Tibial nerve (tissue), 4 donors: ENCODE measurements at regions not wholly inside any gene's neighbourhood (a gene's known extent, or its start where the extent isn't known, plus 50 kb on each side); places are given as distances from the start of the nearest gene placed in this dataset. TPM values are rescaled to one million over a fixed set of nuclear protein-coding genes. Genes with fewer than 3 reads are reported as not detected.

Source experiments
- DNase-seq, 2 donors: peaks; one replicate each; pipeline ENCODE4 v3.0.0-alpha.2; 2019; ENCODE audit warnings: low spot score in 2 of 2
- H3K27ac ChIP-seq, 4 donors: fragments of 200-600 bp; sonication (generic) in 3 of 4; one replicate each; pipeline ENCODE4 v1.5.1; 2017 to 2019; ENCODE audit warnings: mild to moderate bottlenecking in 1 of 4
- H3K27me3 ChIP-seq, 2 donors: fragments of 200-600 bp; sonication (generic) in 1 of 2; one replicate each; pipeline versions ENCODE4 v1.5.1 to v1.6.0; 2017 to 2019
- H3K36me3 ChIP-seq, 3 donors: fragments of 200-600 bp; sonication (generic); one replicate each; pipeline ENCODE4 v1.5.1; 2018 to 2019
- H3K4me1 ChIP-seq, 4 donors: fragments of 200-600 bp; sonication (generic) in 3 of 4; one replicate each; pipeline ENCODE4 v1.5.1; 2017 to 2019
- H3K4me3 ChIP-seq, 4 donors: fragments of 200-600 bp; sonication (generic) in 3 of 4; one replicate each; pipeline ENCODE4 v1.5.1; 2017 to 2019; ENCODE audit warnings: mild to moderate bottlenecking in 1 of 4, moderate library complexity in 1 of 4
- H3K9me3 ChIP-seq, 4 donors: fragments of 200-600 bp; sonication (generic) in 3 of 4; one replicate each; pipeline ENCODE4 v1.5.1; 2017 to 2019
- EP300 ChIP-seq, 2 donors: sonication (generic); formaldehyde crosslinking; IDR thresholded peaks; one replicate each; pipeline ENCODE4 v1.6.1; 2017; ENCODE audit warnings: antibody characterized with exemption in 2 of 2, mild to moderate bottlenecking in 1 of 2
- POLR2A ChIP-seq, 2 donors: fragments of 450-650 bp; IDR thresholded peaks; one replicate each; pipeline ENCODE4 v1.6.1; 2017; ENCODE audit warnings: antibody characterized with exemption in 2 of 2, mild to moderate bottlenecking in 2 of 2, moderate library complexity in 2 of 2
- WGBS, 2 donors: methylation state at CpG; one replicate each; pipeline ENCODE4 v1.1.5; 2018; 5-methylcytosine and 5-hydroxymethylcytosine counted together
- small RNA-seq: library from RNA; depleted of rRNA; stranded (forward); fragments of <200 nt; gene quantifications from one replicate; pipeline ENCODE3, GENCODE V24; 2016
- TF ChIP-seq, protein P1 (sequence below), 5 experiments: fragments of 200-600 bp in 3 of 5; fragments of 450-650 bp in 2 of 5; sonication (generic) in 3 of 5; IDR thresholded peaks; one replicate each; pipeline ENCODE4 v1.5.1; 2016 to 2019; ENCODE audit warnings: antibody characterized with exemption in 5 of 5, mild to moderate bottlenecking in 3 of 5, moderate library complexity in 2 of 5

DNA sequence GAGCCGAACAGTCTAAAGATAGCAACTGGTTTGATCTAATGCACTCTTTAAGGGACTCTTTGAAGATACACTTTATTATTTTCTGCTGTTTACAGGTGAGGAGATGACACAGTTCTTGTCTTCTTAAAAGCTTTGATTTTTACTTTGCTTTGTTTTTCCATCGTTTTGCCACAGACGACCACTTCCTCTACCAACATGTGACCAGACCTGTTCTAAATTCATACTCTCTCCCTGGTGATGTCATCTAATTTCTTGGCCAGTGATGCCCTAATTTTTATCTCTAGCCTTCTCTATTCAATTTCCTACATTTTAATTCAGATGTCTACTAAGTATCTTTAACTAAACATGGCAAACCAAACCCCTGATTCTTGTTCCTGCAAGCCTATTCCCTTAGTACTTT, 583.4 kb upstream of the ITGA1 start:
- Histone ChIP-seq H3K27ac (no peak overlapping the region), H3K9me3 (no peaks in the 10 kb centered on the region), H3K27me3 (no peaks in the 10 kb centered on the region), H3K4me3 (no peak overlapping the region), H3K4me1 (no peaks in the 10 kb centered on the region), H3K36me3 (no peaks in the 10 kb centered on the region)
- TF ChIP-seq, protein P1, sequence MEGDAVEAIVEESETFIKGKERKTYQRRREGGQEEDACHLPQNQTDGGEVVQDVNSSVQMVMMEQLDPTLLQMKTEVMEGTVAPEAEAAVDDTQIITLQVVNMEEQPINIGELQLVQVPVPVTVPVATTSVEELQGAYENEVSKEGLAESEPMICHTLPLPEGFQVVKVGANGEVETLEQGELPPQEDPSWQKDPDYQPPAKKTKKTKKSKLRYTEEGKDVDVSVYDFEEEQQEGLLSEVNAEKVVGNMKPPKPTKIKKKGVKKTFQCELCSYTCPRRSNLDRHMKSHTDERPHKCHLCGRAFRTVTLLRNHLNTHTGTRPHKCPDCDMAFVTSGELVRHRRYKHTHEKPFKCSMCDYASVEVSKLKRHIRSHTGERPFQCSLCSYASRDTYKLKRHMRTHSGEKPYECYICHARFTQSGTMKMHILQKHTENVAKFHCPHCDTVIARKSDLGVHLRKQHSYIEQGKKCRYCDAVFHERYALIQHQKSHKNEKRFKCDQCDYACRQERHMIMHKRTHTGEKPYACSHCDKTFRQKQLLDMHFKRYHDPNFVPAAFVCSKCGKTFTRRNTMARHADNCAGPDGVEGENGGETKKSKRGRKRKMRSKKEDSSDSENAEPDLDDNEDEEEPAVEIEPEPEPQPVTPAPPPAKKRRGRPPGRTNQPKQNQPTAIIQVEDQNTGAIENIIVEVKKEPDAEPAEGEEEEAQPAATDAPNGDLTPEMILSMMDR (IDR thresholded peaks at IDR 0.05), result no peak
- TF ChIP-seq POLR2A (IDR thresholded peaks at IDR 0.05) (no peak), EP300 (IDR thresholded peaks at IDR 0.05) (no peak)
- 65 to 79% methylated on average over 3 of the region's 3 CpGs for WGBS, 2 donors
- DNase-seq, result no peak

Small RNAs in the stretch of these regions (small RNA-seq; reads per million reads assigned to genes)
- not detected for gene RNA5SP182
